H1 (cell line): ENCODE measurements at regions not wholly inside any gene's neighbourhood (a gene's known extent, or its start where the extent isn't known, plus 50 kb on each side); places are given as distances from the start of the nearest gene placed in this dataset.
A peak's percentile ranks its signal among the peaks of the same experiment; 100 is the strongest.

Experiments
- BCL11A ChIP-seq, 2 experiments: IDR thresholded peaks; one replicate each; pipeline ENCODE4 v1.6.1; 2011; ENCODE audit warnings: low read depth in 2 of 2, low read length in 2 of 2, mild to moderate bottlenecking in 2 of 2
- CREB1 ChIP-seq: IDR thresholded peaks from 2 replicates; pipeline ENCODE4 v1.6.1; 2012; ENCODE audit warnings: inconsistent platforms
- EGR1 ChIP-seq: IDR thresholded peaks from 2 replicates; pipeline ENCODE4 v1.6.1; 2011; ENCODE audit warnings: low read depth, low read length, borderline replicate concordance
- JUND ChIP-seq: IDR thresholded peaks from 2 replicates; pipeline ENCODE4 v1.6.1; 2011; ENCODE audit warnings: mild to moderate bottlenecking, improper control_type of control experiment, low read length
- SIX5 ChIP-seq: IDR thresholded peaks from 2 replicates; pipeline ENCODE4 v1.6.1; 2011; ENCODE audit warnings: mild to moderate bottlenecking, low read depth, low read length
- TF ChIP-seq, protein P1 (sequence below), 3 experiments: IDR thresholded peaks; 1 replicate in 2 of 3; 2 replicates in 1 of 3; pipeline versions ENCODE4 v1.5.1 to v1.6.1; 2011; ENCODE audit warnings: low read length in 3 of 3, mild to moderate bottlenecking in 3 of 3, inconsistent platforms in 2 of 3, low read depth in 1 of 3, moderate library complexity in 1 of 3; ENCODE audit not compliant: insufficient read depth in 1 of 3; ENCODE audit errors: control extremely low read depth in 1 of 3

DNA sequence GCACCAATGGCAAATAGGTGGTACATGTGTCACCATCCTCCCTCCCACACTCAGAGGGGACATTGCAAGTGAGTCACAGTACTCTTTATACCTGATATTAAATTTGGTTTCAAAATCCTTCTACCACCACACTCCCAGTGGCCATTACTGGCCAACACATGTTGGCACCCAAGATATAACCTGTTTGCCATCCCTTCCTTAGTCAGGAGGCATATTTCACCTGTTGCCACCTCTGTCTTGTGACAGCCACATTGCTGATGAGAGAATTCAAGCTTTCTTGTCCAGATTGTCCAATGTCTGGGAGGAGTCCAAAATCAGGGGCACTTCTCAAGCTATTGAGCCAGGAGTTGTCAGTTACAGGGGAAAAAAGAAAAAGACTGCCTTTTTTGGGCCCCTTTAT, 80.2 kb upstream of the WWC1 start:
- TF ChIP-seq, protein P1, sequence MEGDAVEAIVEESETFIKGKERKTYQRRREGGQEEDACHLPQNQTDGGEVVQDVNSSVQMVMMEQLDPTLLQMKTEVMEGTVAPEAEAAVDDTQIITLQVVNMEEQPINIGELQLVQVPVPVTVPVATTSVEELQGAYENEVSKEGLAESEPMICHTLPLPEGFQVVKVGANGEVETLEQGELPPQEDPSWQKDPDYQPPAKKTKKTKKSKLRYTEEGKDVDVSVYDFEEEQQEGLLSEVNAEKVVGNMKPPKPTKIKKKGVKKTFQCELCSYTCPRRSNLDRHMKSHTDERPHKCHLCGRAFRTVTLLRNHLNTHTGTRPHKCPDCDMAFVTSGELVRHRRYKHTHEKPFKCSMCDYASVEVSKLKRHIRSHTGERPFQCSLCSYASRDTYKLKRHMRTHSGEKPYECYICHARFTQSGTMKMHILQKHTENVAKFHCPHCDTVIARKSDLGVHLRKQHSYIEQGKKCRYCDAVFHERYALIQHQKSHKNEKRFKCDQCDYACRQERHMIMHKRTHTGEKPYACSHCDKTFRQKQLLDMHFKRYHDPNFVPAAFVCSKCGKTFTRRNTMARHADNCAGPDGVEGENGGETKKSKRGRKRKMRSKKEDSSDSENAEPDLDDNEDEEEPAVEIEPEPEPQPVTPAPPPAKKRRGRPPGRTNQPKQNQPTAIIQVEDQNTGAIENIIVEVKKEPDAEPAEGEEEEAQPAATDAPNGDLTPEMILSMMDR (IDR thresholded peaks at IDR 0.05; ENCODE audit: control extremely low read depth in 1 of 3, insufficient read depth in 1 of 3, low read depth in 1 of 3, low read length in 3 of 3): peak in 1 of 3 experiments; percentile 8; a peak in 1 of 4 replicates
- TF ChIP-seq BCL11A (IDR thresholded peaks at IDR 0.05; ENCODE audit: low read depth in 2 of 2, low read length in 2 of 2) (no peak), SIX5 (no peak), JUND (no peak), CREB1 (no peak), EGR1 (no peak)
